Spinal cord (tissue), 9 donors: ENCODE measurements at regions not wholly inside any gene's neighbourhood (a gene's known extent, or its start where the extent isn't known, plus 50 kb on each side); places are given as distances from the start of the nearest gene placed in this dataset.

ENCODE experiments used
- DNase-seq, 6 donors: peaks; one replicate each; pipeline versions ENCODE4 v3.0.0 to v3.0.0-alpha.2; 2013 to 2015; ENCODE audit warnings: low spot score in 6 of 6, low read depth in 4 of 6
- H3K27ac ChIP-seq: one replicate; pipeline ENCODE4 v1.5.1; 2013; ENCODE audit warnings: low read depth, low read length, control low read depth
- H3K27me3 ChIP-seq: one replicate; pipeline ENCODE4 v1.6.1; 2013; ENCODE audit warnings: low read length; ENCODE audit not compliant: control insufficient read depth, insufficient read depth
- H3K36me3 ChIP-seq: one replicate; pipeline ENCODE4 v1.6.1; 2013; ENCODE audit warnings: low read length; ENCODE audit not compliant: control insufficient read depth, insufficient read depth
- H3K4me1 ChIP-seq: one replicate; pipeline ENCODE4 v1.6.1; 2013; ENCODE audit warnings: low read length; ENCODE audit not compliant: control insufficient read depth, insufficient read depth
- H3K4me3 ChIP-seq: one replicate; pipeline ENCODE4 v1.5.1; 2013; ENCODE audit warnings: low read depth, low read length, control low read depth
- H3K9me3 ChIP-seq: one replicate; pipeline ENCODE4 v1.6.1; 2013; ENCODE audit warnings: low read length; ENCODE audit not compliant: control insufficient read depth, insufficient read depth
- WGBS: methylation state at CpG from one replicate; pipeline ENCODE4 v1.1.5; 2013; ENCODE audit warnings: missing lambda C conversion rate; ENCODE audit not compliant: insufficient coverage; 5-methylcytosine and 5-hydroxymethylcytosine counted together
- donor health status: healthy.

GRCh38 chrX:122434942-122435341 lies 749.1 kb upstream of the GRIA3 start:
- DNase-seq, result no peak
- Histone ChIP-seq H3K4me3 (no peak overlapping the region), H3K27ac (no peak overlapping the region), H3K9me3 (no peaks in the 10 kb centered on the region), H3K27me3 (no peaks in the 10 kb centered on the region), H3K4me1 (no peaks in the 10 kb centered on the region), H3K36me3 (no peaks in the 10 kb centered on the region)
- no CpG with 5 or more reads among the region's 2 CpGs for WGBS

DNA sequence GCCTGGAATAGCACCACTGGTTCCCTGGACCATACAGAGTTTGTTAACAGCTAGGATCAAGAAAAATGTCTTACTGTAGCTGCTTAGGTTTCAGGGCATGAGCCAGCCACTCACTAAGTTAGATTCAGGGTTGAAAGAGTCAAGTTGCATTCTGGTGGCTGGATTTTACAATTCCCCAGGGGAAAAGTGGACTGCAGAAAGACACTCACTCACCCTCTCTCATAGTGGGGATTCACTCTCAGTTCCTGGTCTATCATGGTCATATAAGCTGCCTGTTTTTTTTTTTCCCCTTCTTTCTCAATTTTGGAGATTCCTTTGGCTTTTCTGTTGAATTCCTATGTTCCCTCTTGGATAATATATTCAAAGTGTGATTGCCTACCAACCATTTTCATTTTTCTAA lies 744.2 kb upstream of the GRIA3 start:
- Histone ChIP-seq H3K9me3 (no peaks in the 10 kb centered on the region), H3K27me3 (no peaks in the 10 kb centered on the region), H3K4me3 (no peak overlapping the region), H3K36me3 (no peaks in the 10 kb centered on the region), H3K4me1 (no peaks in the 10 kb centered on the region), H3K27ac (no peak overlapping the region)
- no peak for DNase-seq

- no peaks in the 10 kb centered on the region for H3K27me3 ChIP-seq
- no peak overlapping the region for H3K27ac ChIP-seq
- no peak for DNase-seq
- no peak overlapping the region for H3K4me3 ChIP-seq
- H3K4me1 ChIP-seq, result no peaks in the 10 kb centered on the region
- no peaks in the 10 kb centered on the region for H3K9me3 ChIP-seq
- H3K36me3 ChIP-seq, result no peaks in the 10 kb centered on the region
These were observed 743.2 kb upstream of the GRIA3 start for GRCh38 chrX:122440832-122441231.

DNA sequence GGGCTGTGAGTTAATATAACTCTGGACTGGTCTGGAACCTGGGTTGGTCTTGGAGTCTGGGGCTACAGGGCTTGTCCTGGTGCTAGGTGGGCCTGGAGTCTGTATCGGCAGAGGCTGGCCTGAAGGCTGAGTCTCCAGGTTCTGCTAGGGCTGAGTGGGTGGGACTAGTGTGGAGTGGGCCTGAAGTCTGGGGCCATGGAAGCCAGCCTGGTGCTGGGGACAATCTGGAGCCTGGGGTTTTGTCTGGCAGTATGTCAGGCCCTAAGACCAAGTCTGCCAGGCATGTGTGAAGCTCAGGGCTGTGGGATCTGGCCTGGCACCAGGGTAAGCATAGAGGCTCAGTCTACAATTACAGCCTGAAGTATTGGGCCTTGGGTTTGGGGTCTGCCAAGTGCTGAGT lies 742.6 kb upstream of the GRIA3 start:
- Histone ChIP-seq H3K4me1 (no peaks in the 10 kb centered on the region), H3K4me3 (no peak overlapping the region), H3K36me3 (no peaks in the 10 kb centered on the region), H3K27ac (no peak overlapping the region), H3K9me3 (no peaks in the 10 kb centered on the region), H3K27me3 (no peaks in the 10 kb centered on the region)
- peak in 1 of 6 donors; percentile 7 for DNase-seq
- 88% methylated on average over 1 of the region's 1 CpG for WGBS

GRCh38 chrX:122445466-122445865 lies 738.6 kb upstream of the GRIA3 start:
- Histone ChIP-seq H3K9me3 (no peaks in the 10 kb centered on the region), H3K36me3 (no peaks in the 10 kb centered on the region)
- no peak for DNase-seq

GRCh38 chrX:122464341-122464740 lies 719.7 kb upstream of the GRIA3 start:
- WGBS, result 14% methylated on average over 1 of the region's 3 CpGs
- Histone ChIP-seq H3K27me3 (no peaks in the 10 kb centered on the region), H3K9me3 (no peaks in the 10 kb centered on the region), H3K4me3 (no peak overlapping the region), H3K4me1 (no peaks in the 10 kb centered on the region), H3K36me3 (no peaks in the 10 kb centered on the region), H3K27ac (no peak overlapping the region)
- DNase-seq, result peak; percentile 19 to 83 (median 47)

More at GRCh38 chrX:122445466-122445865, 738.6 kb upstream of the GRIA3 start:
- no peak overlapping the region for H3K4me3 ChIP-seq
- no peaks in the 10 kb centered on the region for H3K27me3 ChIP-seq
- H3K4me1 ChIP-seq, result no peaks in the 10 kb centered on the region
- H3K27ac ChIP-seq, result no peak overlapping the region

GRCh38 chrX:122475306-122475705 lies 708.8 kb upstream of the GRIA3 start:
- Histone ChIP-seq H3K27ac (no peak overlapping the region), H3K9me3 (no peaks in the 10 kb centered on the region), H3K27me3 (no peaks in the 10 kb centered on the region), H3K36me3 (no peaks in the 10 kb centered on the region), H3K4me1 (no peaks in the 10 kb centered on the region), H3K4me3 (no peak overlapping the region)
- DNase-seq, result no peak

DNA sequence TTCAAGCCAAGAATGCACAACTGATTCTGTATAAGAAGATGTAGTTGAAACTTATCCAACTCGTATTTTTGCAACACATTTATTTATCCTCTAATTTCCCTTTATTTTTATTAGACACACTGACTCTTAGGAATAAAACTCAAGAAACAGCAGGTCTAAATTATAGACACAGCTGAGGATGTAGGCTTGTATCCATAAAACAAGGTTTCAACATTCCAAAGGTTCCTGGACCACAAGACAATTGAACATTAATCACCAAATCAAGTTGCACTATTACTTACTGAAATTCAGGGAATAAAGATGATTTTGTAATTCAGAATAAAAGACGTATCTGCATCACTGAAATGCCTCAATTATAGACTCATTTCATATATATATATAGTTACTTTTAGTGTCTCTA lies 683.5 kb upstream of the GRIA3 start:
- no peaks in the 10 kb centered on the region for H3K9me3 ChIP-seq
- H3K36me3 ChIP-seq, result no peaks in the 10 kb centered on the region
- no peak overlapping the region for H3K4me3 ChIP-seq
- no peaks in the 10 kb centered on the region for H3K4me1 ChIP-seq
- no CpG with 5 or more reads among the region's 2 CpGs for WGBS
- DNase-seq, result no peak
- no peak overlapping the region for H3K27ac ChIP-seq
- H3K27me3 ChIP-seq, result no peaks in the 10 kb centered on the region

- no peak overlapping the region for H3K4me3 ChIP-seq
- H3K9me3 ChIP-seq, result no peaks in the 10 kb centered on the region
- H3K36me3 ChIP-seq, result no peaks in the 10 kb centered on the region
- H3K27me3 ChIP-seq, result no peaks in the 10 kb centered on the region
- peak in 1 of 6 donors; percentile 1 for DNase-seq
- H3K4me1 ChIP-seq, result no peaks in the 10 kb centered on the region
- no peak overlapping the region for H3K27ac ChIP-seq
- no CpG with 5 or more reads among the region's 3 CpGs for WGBS
These were observed 682.4 kb upstream of the GRIA3 start for GRCh38 chrX:122501652-122502051.

DNA sequence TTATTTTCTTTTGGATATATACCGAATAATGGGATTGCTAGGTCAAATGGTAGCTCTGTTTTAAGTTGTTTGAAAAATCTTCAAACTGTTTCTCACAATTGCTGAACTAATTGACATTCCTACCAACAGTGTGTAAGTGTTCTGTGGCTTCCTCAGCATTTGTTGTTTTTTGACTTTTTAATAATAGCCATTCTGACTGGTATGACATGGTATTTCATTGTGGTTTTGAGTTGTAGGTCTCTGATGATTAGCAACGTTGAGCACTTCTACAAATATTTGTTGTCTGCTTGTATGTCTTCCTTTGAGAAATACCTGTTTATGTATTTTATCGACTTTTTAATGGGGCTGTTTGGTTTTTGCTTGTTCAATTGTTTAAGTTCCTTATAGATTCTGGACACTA lies 680.1 kb upstream of the GRIA3 start:
- no CpG with 5 or more reads among the region's 3 CpGs for WGBS
- Histone ChIP-seq H3K4me3 (no peak overlapping the region), H3K27ac (no peak overlapping the region), H3K36me3 (no peaks in the 10 kb centered on the region), H3K27me3 (no peaks in the 10 kb centered on the region), H3K9me3 (no peaks in the 10 kb centered on the region), H3K4me1 (no peaks in the 10 kb centered on the region)
- DNase-seq, result no peak
